Stimulated activated CD4-positive, alpha-beta T cell treated with anti-CD3 and anti-CD28 coated beads, Interleukin-12 subunit alpha, Interleukin-12 subunit beta, amount 100 ng/mL, for 4 hours (primary cell): ENCODE measurements at regions not wholly inside any gene's neighbourhood (a gene's known extent, or its start where the extent isn't known, plus 50 kb on each side); places are given as distances from the start of the nearest gene placed in this dataset.

ENCODE experiments used
- DNase-seq: peaks from one replicate; pipeline ENCODE4 v3.0.0-alpha.2; 2020

DNA sequence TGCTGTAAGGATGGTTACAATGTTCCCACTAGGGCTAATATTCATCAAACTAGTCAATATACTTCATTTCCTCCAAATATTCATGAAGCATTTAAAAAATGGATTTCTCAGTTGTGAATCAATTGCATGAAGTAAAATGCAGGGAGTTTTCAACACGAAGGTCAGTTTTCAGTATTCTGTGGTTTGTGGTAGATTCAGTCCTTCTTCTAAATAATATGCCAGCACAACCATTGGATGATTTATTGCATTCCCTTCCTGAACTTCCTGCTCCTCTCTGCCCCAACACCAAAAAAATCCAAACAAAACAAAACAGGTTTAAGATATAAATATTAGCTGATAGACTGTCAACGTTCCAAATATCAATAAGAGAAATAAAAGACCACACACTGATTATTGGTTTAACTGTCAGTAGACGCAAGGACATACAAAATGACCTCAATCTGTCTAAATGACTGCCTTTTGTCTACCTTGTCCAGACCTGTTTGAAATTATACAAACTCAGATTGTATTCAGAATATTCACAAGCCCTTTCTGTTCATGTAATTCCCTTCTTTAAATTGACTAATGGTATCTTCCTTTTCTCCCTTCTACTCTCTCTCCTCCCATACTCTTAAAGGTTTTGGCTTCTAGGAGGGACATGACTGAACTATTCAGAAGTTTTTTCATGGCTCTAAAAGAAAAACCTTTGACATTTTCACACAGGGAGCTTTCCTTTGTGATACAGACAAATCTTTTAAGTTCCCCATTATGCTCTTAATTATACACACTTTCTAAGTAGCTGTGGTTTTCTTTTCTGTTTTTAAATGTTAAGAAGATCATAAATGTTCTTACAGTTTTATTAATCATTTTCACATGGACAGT, 92.6 kb upstream of the STT3B start:
- no peak for DNase-seq

DNA sequence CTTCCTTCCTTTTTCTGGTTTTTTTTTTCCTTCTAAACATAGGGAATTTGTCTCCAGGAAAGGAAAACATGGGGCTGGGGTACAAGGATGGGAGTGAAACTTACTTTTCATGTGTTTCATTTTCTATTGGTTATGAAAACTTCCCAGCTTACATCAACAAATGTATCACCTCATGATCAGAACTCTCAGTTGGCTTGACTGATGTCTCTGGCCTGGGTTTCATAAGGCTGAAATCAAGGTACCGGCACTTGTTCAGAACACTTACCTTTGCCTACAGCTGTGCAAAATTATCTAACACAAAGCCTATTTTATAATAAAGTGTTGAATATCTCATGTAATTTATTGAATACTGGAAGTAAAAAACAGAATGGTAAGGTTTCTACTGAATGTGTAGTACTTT, 91.8 kb upstream of the STT3B start:
- DNase-seq: no peak

DNA sequence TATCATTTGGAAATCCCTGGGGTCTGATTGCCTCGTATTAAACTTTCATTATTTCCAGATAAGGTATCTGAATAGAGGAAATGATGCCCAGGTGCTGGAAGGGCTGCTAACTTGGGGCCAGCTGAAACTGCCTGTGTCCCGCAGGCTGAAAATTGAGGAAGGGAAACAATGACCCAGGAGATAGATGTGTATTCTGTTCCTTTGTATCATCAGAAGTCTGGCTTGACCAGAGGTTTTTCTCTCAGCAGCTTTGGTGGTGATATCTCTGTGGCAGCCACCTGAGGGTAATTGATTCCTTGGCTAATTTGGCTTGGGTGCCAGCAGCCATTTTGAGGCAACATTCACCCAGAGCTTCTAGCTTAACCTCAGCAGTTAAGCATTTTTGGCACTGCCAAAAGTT, 90.0 kb upstream of the STT3B start:
- DNase-seq: no peak

DNA sequence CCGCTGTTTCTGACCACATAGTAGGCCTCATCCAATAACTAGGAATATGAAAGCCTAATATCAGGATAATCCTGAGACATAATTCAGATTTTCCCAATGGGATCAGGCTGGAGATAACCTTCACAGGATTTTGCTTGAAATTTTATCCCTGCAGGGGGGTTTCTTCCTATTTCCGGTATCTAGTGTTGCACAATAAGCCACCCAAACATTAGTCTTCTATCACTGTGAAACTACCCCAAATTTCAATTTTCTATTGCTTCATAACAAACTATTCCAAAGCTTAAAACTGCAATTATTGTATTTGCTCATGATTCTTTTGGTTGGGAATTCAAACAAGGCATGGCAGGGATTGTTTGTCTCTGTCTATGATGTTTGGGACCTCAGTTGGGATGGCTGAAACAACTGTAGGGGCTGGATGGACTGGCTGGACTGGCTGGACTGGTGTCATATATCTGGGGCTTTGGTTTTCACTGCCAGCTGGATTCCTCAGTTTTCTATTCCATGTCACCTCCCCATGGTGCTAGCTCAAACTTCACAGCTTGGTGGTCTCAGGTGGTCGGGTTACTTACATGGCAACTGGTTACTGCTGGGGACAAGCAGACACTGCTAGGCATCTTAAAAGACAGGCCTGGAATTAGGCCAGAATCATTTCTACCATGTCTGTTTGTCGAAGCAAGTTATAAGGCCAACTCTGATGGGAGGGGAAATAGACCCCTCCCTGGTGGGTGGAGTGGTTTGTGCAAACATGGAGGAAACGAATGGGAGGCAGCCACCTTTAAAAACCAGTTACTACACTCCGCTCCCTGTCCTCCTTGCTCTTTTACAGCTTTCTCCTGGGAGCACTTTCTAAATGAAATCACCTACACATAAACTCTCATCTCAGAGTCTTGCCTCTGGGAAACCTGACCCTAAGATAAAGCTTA, 88.2 kb upstream of the STT3B start:
- DNase-seq: no peak

DNA sequence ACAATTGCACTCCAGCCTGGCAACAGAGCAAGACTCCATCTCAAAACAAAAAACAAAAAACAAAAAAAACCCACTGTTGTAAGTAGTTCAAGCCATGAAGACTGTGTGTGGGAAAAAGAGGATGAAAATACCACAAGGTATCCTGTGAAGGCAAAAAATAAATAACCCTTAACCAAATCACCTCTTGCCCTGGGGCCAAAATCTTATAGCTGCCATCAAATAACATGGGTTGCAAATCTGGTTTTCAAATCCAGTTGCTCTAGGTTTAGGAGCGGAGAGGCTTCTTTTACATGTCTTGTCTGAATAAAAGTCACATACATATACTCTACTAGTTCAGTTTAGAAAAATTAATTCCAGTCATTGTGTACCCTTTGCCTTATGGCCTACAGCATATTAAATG, 87.0 kb upstream of the STT3B start:
- no peak for DNase-seq

GRCh38 chr3:31448035-31448881, 84.5 kb upstream of the STT3B start:
- no peak for DNase-seq

DNA sequence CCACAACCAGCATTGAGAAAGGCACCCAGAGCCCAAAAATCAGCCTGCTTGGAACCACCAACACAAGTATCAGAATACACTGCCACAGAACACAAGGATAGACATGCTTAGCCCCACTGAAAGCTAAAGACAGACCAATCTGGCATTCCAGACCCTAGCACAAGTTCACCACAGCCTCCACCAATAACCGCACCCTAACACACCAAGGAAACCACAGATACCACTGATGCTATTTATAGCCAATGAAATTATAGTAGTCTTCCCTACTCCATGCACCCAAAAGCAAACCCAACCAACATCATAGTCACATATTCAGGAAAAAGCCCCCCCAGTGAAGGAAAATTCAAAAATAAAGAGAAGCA, 83.9 kb upstream of the STT3B start:
- DNase-seq: no peak

DNA sequence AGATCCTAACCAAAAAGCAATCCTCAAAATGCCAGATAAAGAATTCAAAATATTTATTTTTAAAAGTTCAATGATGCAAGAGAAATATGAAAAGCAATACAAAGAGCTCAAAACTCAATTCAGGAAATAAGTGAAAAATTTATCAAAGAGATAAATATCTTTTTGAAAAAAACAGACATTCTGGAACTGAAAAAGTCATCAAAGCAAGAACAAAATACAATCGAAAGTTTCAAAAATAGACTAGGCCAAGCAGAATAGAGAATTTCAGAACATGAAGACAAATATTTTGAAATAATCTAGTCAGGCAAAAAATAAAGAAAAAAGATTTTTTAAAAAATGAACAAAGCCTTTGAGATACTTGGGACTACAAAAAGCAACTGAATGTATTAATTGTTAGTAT, 83.4 kb upstream of the STT3B start:
- no peak for DNase-seq

DNA sequence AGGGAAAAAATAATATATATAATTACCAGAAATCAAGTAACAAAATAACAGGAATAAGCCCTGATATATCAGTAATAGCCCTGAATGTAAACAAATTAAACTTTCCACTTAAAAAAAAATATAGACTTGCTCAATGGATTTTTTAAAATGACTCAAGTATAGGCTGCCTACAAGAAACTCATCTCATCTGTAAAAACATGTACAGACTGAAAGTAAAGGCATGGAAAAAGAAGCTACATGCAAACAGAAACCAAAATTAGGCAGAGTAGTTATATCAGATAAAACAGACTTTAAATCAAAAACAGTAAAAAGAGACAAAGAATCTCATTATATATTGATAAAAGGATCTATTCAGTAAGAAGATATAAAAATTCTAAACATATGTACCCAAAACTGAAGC, 82.4 kb upstream of the STT3B start:
- DNase-seq: no peak

- DNase-seq: no peak
These were observed 80.1 kb upstream of the STT3B start for GRCh38 chr3:31452495-31453106.

DNA sequence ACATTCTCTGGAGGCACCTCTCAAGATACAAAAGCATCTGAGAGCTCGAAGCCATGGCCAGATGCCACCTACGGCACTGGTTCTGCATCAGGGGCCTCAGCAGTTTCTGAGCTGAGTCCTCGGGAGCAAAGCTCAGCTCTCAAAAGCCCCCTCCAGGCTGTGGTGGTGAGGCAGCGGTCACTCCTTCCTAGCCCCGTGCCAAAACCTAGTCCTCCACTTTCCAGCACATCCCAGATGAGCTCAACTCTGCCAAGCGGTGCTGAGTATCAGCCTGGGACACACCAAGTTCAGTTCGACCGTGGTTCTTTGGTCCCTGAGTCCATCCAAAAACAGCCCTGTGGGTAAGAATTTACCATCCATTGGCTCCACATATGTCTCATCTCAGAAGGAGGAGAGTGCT, 79.3 kb upstream of the STT3B start:
- DNase-seq: no peak

DNA sequence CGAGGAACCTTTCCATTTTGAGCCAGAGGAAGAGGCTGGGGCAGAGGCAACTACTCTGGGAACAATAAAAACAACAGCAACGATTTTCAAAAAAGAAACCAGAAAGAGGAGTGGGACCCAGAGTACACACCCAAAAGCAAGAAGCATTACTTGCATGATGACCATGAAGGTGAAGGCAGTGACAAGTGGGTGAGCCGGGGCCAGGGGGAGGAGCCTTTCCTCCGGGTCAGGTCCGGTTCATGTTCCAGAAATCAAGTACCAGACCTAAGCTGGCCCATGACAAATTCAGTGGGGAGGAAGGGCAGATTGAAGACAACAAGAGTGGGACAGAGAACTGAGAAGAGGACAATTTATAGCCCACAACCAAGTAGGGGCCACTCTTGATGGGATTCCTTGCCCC, 77.2 kb upstream of the STT3B start:
- no peak for DNase-seq

- no peak for DNase-seq
These were observed 76.4 kb upstream of the STT3B start for GRCh38 chr3:31456373-31456772.

- DNase-seq: no peak
These were observed 71.3 kb upstream of the STT3B start for GRCh38 chr3:31461426-31461825.

- DNase-seq: peak; percentile 4
These were observed 70.6 kb upstream of the STT3B start for GRCh38 chr3:31462050-31462569.

DNA sequence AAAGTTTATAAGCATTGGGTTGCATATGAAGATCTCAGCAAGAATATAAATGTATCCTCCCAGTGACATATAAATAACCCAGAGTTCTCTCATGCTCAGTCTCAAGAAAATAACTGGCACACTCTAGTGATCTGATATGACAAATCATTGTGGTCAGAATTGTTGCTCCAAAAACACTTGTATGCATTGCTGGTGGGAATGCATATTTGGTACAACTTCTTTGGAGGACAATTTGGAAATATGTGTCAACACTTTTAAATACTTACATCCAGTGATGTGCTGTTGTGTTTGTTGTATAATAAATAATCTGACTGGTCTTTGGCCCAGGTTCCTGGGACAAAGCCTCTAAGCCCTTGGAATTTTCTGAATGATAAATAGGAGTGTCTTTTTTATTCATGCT, 66.7 kb upstream of the STT3B start:
- DNase-seq: no peak

- no peak for DNase-seq
These were observed 65.9 kb upstream of the STT3B start for GRCh38 chr3:31466866-31467265.

DNA sequence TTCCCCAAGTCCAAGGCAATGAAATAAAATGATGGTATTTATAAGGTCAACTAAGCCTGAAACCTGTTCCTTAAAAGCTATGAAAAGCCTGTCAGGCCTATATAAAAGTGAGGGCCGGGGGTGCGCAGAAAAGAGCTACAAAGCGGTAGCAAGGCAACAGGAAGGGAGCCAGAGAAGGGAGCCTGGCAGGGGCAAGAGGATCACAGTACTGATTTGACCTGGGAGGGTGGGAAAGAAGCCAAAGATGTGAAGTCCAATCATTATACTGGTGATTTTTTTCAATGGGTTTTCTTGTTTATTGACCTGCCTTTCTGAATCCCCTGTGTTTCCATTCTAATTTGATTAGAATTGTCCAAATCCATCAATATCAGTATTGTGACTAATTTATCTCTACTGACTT, 64.3 kb upstream of the STT3B start:
- no peak for DNase-seq

DNA sequence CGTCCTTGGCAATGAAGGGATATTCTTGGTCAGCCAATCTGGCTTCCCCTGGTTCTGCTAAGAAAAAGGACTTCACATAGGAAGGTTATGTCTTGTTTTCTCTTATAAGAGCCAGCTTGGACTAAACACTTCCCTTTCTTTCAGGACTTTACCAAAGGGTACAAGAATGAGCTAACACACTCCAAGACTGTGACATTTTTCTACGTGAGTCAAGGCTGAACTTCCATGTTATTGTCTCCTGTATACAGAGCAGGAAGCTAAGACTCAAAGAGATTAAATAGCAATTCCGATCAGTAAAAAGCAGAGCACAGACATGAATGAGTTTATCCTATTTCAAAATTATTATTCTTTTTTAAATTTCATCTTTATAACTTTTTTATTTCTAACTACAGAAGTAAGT, 63.3 kb upstream of the STT3B start:
- no peak for DNase-seq

DNA sequence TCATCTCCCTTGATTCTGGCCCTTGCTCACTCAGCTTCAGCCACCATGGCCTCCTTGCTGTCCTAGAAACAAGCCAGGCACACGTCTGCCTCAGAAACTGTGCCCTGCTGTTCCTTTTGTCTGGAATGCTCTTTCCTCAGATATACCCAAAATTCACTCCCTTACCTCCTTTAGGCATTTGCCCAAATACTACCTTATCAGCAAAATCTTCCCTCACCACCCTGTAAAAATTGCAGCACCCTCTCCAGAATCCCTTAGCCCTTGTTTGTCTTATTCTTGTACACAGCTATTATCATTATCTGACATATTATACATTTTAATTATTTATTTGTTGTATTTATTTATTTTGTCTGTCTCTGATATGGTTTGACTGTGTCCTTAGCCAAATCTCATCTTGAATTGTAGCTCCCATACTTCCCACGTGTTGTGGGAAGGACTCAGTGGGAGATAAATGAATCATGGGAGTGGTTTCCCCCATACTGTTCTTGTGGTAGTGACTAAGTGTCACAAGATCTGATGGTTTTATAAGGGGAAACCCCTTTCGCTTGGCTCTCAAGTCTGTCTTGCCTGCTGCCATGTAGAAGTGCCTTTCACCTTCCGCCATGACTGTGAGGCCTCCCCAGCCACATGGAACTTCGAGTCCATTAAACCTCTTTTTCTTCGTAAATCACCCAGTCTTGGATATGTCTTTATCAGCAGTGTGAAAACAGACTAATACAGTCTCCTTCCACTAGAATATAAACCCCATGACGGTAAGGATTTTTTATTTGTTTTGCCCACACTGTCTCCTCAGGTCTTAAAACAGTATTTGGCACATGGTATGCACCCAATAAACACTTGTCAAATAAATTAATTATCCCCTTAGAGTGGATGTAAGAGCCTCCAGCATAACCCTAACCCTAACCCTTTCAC, 60.0 kb upstream of the STT3B start:
- DNase-seq: peak; percentile 20

DNA sequence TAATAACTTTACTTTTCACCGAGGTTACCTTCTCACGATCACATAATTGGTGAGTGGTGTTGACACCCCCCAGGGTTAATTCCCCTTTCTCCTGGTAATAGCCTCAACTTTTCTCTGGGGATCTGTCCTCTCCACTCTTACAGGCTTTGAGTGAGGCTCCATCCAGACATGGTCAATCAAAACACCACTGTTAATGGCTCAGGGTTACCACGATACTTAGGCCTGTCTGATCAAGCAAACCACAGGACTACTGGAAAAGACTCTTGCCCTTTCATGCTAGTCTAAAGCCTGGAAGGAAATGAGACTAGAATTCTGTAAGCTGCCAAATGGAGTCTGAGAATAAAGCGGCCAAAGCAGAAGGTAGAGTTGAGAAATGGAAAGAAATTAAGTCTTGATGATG, 56.5 kb upstream of the STT3B start:
- no peak for DNase-seq
